Ishikawa (cell line): ENCODE measurements at regions not wholly inside any gene's neighbourhood (a gene's known extent, or its start where the extent isn't known, plus 50 kb on each side); places are given as distances from the start of the nearest gene placed in this dataset.

Experiments used
- CEBPB ChIP-seq: IDR thresholded peaks from 2 replicates; pipeline ENCODE4 v1.6.1; 2012
- EGR1 ChIP-seq: IDR thresholded peaks from 2 replicates; pipeline ENCODE4 v1.6.1; 2012
- EP300 ChIP-seq: IDR thresholded peaks from 2 replicates; pipeline ENCODE4 v1.6.1; 2012; ENCODE audit warnings: borderline replicate concordance
- FOXM1 ChIP-seq: IDR thresholded peaks from 2 replicates; pipeline ENCODE4 v1.6.1; 2012; ENCODE audit warnings: low read depth, borderline replicate concordance
- RAD21 ChIP-seq: IDR thresholded peaks from 2 replicates; pipeline ENCODE4 v1.6.1; 2012; ENCODE audit warnings: low read depth
- TAF1 ChIP-seq: IDR thresholded peaks from 2 replicates; pipeline ENCODE4 v1.6.1; 2012; ENCODE audit warnings: low read depth, mild to moderate bottlenecking
- TCF12 ChIP-seq: IDR thresholded peaks from 2 replicates; pipeline ENCODE4 v1.6.1; 2012; ENCODE audit warnings: low read depth
- TEAD4 ChIP-seq: IDR thresholded peaks from 2 replicates; pipeline ENCODE4 v1.6.1; 2012
- YY1 ChIP-seq: IDR thresholded peaks from 2 replicates; pipeline ENCODE4 v1.6.1; 2012; ENCODE audit warnings: low read depth
- ZBTB7A ChIP-seq: IDR thresholded peaks from 2 replicates; pipeline ENCODE4 v1.6.1; 2012; ENCODE audit warnings: low read depth
- TF ChIP-seq, protein P1 (sequence below): IDR thresholded peaks from 2 replicates; pipeline ENCODE4 v1.6.1; 2012; ENCODE audit warnings: low read depth, mild to moderate bottlenecking
- TF ChIP-seq, protein P2 (sequence below): IDR thresholded peaks from 2 replicates; pipeline ENCODE4 v1.6.1; 2012

DNA sequence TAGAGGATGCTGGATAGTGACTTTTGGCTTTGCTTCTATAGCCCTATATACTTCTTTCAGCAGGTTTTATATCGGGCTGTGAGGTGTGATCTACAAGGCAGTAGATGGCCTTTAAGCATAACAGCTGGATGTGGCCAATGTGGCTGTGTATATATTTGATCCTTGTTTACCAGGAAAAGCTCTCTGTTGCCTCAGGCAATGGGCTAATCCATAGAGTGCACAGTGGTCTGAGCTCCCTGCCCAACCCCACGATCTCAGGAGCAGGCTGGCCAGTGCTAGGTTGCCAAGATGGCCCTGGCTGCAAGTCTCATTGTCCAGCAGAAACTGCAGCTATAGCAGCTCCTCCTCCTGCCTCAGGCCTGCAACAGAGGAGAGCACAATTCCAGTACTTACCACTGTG is 72.3 kb upstream of the SPHKAP start:
- TF ChIP-seq CEBPB (no peak), TEAD4 (no peak), TAF1 (no peak), RAD21 (no peak), YY1 (no peak), TCF12 (no peak), EGR1 (no peak), FOXM1 (no peak), EP300 (no peak), ZBTB7A (no peak)
- TF ChIP-seq, protein P1, sequence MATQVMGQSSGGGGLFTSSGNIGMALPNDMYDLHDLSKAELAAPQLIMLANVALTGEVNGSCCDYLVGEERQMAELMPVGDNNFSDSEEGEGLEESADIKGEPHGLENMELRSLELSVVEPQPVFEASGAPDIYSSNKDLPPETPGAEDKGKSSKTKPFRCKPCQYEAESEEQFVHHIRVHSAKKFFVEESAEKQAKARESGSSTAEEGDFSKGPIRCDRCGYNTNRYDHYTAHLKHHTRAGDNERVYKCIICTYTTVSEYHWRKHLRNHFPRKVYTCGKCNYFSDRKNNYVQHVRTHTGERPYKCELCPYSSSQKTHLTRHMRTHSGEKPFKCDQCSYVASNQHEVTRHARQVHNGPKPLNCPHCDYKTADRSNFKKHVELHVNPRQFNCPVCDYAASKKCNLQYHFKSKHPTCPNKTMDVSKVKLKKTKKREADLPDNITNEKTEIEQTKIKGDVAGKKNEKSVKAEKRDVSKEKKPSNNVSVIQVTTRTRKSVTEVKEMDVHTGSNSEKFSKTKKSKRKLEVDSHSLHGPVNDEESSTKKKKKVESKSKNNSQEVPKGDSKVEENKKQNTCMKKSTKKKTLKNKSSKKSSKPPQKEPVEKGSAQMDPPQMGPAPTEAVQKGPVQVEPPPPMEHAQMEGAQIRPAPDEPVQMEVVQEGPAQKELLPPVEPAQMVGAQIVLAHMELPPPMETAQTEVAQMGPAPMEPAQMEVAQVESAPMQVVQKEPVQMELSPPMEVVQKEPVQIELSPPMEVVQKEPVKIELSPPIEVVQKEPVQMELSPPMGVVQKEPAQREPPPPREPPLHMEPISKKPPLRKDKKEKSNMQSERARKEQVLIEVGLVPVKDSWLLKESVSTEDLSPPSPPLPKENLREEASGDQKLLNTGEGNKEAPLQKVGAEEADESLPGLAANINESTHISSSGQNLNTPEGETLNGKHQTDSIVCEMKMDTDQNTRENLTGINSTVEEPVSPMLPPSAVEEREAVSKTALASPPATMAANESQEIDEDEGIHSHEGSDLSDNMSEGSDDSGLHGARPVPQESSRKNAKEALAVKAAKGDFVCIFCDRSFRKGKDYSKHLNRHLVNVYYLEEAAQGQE: no peak
- TF ChIP-seq, protein P2, sequence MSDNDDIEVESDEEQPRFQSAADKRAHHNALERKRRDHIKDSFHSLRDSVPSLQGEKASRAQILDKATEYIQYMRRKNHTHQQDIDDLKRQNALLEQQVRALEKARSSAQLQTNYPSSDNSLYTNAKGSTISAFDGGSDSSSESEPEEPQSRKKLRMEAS: no peak
